ENCODE measurements at regions not wholly inside any gene's neighbourhood (a gene's known extent, or its start where the extent isn't known, plus 50 kb on each side); places are given as distances from the start of the nearest gene placed in this dataset.

DNA sequence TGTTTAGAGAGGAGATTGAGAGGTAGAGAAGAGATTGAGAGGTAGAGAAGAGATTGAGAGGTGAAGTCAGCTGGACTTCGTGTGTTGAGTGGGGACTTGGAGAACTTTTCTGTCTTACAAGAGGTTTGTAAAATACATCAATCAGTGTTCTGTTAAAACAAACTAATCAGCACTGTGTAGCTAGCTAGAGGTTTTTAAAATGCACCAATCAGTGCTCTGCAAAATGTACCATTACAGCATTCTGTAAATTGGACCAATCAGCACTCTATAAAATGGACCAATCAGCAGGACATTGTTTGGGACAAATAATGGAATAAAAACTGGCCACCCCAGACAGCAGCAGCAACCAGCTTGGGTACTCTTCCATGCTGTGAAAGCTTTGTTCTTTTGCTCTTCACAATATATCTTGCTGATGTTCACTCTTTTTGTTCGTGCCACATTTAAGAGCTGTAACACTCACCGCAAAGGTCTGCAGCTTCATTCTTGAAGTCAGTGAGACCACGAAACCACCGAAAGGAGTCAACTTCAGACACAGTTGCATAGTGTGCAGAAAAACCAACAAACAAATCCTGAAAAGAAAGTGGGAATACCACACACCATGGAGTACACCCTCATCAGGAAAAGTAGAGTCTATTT is 366.9 kb upstream of the HSFY2 start:
- in situ Hi-C loops (cut with MboI; ENCODE audit: low sequenced_read_pairs in 4 of 4): loop anchor here in 1 of 4 donors (25.0 kb wide), 1 partner anchor 97 kb away; no protein-coding TSS in a partner anchor
- Histone ChIP-seq H3K4me1 (no peaks in the 10 kb centered on the region), H3K9me3 (no peaks in the 10 kb centered on the region), H3K4me3 (no peak overlapping the region), H3K36me3 (no peaks in the 10 kb centered on the region), H3K27me3 (no peaks in the 10 kb centered on the region), H3K27ac (no peak overlapping the region)
- DNase-seq (no peak), ATAC-seq (no peak)
- intact Hi-C loops (cut with DNase I; ENCODE audit: low total_unique reads): no loop called here
- TF ChIP-seq POLR2A (IDR thresholded peaks at IDR 0.05): no peak
- TF ChIP-seq, protein P1, sequence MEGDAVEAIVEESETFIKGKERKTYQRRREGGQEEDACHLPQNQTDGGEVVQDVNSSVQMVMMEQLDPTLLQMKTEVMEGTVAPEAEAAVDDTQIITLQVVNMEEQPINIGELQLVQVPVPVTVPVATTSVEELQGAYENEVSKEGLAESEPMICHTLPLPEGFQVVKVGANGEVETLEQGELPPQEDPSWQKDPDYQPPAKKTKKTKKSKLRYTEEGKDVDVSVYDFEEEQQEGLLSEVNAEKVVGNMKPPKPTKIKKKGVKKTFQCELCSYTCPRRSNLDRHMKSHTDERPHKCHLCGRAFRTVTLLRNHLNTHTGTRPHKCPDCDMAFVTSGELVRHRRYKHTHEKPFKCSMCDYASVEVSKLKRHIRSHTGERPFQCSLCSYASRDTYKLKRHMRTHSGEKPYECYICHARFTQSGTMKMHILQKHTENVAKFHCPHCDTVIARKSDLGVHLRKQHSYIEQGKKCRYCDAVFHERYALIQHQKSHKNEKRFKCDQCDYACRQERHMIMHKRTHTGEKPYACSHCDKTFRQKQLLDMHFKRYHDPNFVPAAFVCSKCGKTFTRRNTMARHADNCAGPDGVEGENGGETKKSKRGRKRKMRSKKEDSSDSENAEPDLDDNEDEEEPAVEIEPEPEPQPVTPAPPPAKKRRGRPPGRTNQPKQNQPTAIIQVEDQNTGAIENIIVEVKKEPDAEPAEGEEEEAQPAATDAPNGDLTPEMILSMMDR (IDR thresholded peaks at IDR 0.05 in 4 of 5, conservative IDR thresholded peaks at IDR 0.05 in 1 of 5): no peak

DNA sequence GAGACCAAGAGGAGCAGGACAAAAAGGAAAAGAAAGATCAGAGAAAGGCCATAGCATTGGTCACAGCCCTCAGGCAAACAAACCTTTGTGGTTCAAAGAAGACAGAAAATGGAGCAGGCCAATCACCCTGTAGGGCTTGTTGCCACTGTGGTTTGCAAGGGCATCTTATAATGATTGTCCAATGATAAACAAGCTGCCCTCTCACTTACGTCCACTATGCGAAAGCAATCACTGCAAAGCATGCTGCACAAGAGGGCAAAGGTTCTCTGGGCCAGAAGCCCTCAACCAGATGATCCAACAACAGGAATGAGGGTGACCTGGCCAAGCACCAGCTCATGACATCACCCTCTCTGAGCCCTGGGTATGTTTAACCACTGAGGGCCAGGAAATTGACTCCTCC is 360.9 kb upstream of the HSFY2 start:
- Histone ChIP-seq H3K4me3 (no peak overlapping the region), H3K9me3 (no peaks in the 10 kb centered on the region), H3K4me1 (no peaks in the 10 kb centered on the region), H3K27me3 (no peaks in the 10 kb centered on the region), H3K27ac (no peak overlapping the region), H3K36me3 (no peaks in the 10 kb centered on the region)
- DNase-seq (no peak), ATAC-seq (no peak)
- intact Hi-C loops (cut with DNase I; ENCODE audit: low total_unique reads) (no loop called here), in situ Hi-C loops (cut with MboI; ENCODE audit: low sequenced_read_pairs in 4 of 4) (loop anchor here in 1 of 4 donors (25.0 kb wide), 1 partner anchor 103 kb away; no protein-coding TSS in a partner anchor)
- no peak for TF ChIP-seq POLR2A (IDR thresholded peaks at IDR 0.05)
- TF ChIP-seq, protein P1 (IDR thresholded peaks at IDR 0.05 in 4 of 5, conservative IDR thresholded peaks at IDR 0.05 in 1 of 5): no peak

DNA sequence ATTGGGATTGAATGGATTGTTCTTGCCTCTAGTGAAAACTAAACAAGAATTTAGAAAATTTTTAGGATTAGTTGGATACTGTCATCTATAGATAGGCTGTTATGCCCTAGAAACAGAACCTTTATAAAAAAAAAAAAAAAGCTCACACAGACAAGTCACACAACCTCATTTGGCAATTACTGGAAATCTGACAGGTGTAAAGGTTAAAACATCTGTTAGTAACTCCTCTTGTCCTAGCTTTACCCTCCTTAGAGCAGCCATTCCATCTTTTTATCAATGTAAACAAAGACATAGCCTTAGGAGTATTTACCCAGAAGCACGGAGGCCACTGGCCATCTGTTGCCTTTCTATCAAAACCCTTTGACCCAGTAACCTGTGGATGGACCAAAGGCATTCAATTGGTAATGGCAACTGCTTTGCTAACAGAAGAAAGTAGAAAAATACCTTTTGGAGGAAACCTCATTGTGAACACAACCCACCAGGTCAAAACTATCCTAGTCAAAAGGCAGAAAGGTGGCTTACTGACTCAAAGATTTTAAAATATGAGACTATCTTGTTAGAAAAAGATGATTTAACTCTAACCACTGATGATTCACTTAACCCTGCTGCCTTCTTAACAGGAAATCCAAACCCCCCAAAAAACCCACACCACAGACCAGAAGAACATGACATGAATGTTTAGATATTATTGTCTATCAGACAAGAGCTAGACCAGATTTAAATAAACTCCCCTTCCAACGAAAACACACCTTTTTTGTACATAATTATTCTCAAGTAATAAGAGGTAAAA is 357.2 kb upstream of the HSFY2 start:
- TF ChIP-seq, protein P1 (IDR thresholded peaks at IDR 0.05 in 4 of 5, conservative IDR thresholded peaks at IDR 0.05 in 1 of 5): no peak
- TF ChIP-seq POLR2A (IDR thresholded peaks at IDR 0.05): no peak
- Histone ChIP-seq H3K27me3 (no peaks in the 10 kb centered on the region), H3K27ac (no peak overlapping the region), H3K9me3 (no peaks in the 10 kb centered on the region), H3K36me3 (no peaks in the 10 kb centered on the region), H3K4me1 (no peaks in the 10 kb centered on the region), H3K4me3 (no peak overlapping the region)
- ATAC-seq (no peak), DNase-seq (no peak)
- in situ Hi-C loops (cut with MboI; ENCODE audit: low sequenced_read_pairs in 4 of 4) (loop anchor here in 1 of 4 donors (25.0 kb wide), 1 partner anchor 107 kb away; no protein-coding TSS in a partner anchor), intact Hi-C loops (cut with DNase I; ENCODE audit: low total_unique reads) (no loop called here)

DNA sequence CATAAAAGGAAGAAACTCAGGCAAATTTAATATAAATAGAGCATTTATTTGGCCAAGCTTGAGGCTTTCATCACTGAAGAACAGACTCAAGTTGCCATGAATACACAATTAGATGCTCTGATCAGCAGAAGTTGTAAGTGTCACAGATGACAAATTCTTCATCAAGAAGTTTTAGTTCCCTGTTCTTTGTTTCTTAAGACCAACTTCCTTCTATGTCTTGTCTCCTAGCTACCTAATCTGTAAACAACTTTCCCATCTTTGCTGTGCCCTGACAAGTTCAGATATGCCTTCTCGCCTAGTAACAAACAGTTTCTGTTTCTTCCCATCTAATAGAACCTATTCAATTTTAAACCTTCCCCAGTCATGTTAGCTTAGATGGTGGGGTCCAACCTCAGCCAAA is 353.4 kb upstream of the HSFY2 start:
- H3K4me1 ChIP-seq: no peaks in the 10 kb centered on the region
- no peaks in the 10 kb centered on the region for H3K9me3 ChIP-seq
- no peaks in the 10 kb centered on the region for H3K27me3 ChIP-seq
- ATAC-seq (no peak), DNase-seq (no peak)
- intact Hi-C loops (cut with DNase I; ENCODE audit: low total_unique reads) (no loop called here), in situ Hi-C loops (cut with MboI; ENCODE audit: low sequenced_read_pairs in 4 of 4) (loop anchor here in 1 of 4 donors (25.0 kb wide), 1 partner anchor 110 kb away; no protein-coding TSS in a partner anchor)
- no peak for TF ChIP-seq POLR2A (IDR thresholded peaks at IDR 0.05)
- TF ChIP-seq, protein P1 (IDR thresholded peaks at IDR 0.05 in 4 of 5, conservative IDR thresholded peaks at IDR 0.05 in 1 of 5): no peak
- H3K36me3 ChIP-seq: no peaks in the 10 kb centered on the region
- no peak overlapping the region for H3K27ac ChIP-seq
- no peak overlapping the region for H3K4me3 ChIP-seq

Measured in gastrocnemius medialis (tissue), 4 donors.